ENCODE measurements at regions not wholly inside any gene's neighbourhood (a gene's known extent, or its start where the extent isn't known, plus 50 kb on each side); places are given as distances from the start of the nearest gene placed in this dataset.

- no peak for TF ChIP-seq ZNF324 (tag by site-specific recombination; IDR thresholded peaks at IDR 0.05)
- TF ChIP-seq ZNF560 (tag by site-specific recombination; IDR thresholded peaks at IDR 0.05; ENCODE audit: borderline replicate concordance), result no peak
- TF ChIP-seq ZNF792 (tag by site-specific recombination; IDR thresholded peaks at IDR 0.05), result no peak
These were observed 205.3 kb downstream of the NFKBIZ start (continued) for GRCh38 chr3:102054543-102055080.

DNA sequence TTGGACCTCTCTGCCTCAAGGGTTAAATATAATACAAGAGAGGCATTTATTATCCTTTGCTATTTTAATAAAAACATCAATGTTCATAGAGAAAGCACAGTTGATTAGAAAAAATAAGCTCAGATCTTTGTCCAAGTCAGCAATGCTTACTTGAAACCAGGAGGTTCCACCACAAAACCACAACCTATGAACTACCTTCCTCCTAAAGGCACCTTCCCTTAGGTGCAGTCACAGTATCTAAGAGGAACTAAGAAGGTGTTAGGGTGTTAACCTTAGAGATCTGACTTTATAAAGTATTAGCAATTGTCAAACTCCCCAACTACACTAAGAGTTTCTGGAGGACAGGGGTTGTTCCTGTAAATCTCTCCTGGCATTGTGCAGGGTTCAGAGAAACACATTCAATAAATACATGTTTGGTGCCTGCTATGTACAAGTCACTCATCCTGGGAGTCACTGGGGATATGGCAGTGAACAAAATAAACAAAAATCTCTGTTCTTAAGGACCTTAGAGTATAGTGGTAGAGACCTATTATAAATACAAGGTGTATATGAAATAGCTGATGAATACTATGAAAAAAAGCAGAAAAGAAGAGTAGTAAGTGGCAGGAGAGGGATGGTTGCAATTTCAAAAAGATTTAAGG, 208.6 kb downstream of the NFKBIZ start:
- Histone ChIP-seq H3K4me1 (ENCODE audit: control insufficient read depth, insufficient read depth, low read length) (no peaks in the 10 kb centered on the region), H3K9me3 (ENCODE audit: control insufficient read depth, insufficient read depth, low read depth, low read length) (no peaks in the 10 kb centered on the region), H3K27ac (ENCODE audit: extremely low read depth, low read depth, low read length) (no peak overlapping the region), H3K4me3 (ENCODE audit: low read depth, low read length) (no peak overlapping the region), H3K36me3 (ENCODE audit: control insufficient read depth in 2 of 2, insufficient read depth in 1 of 2, low read length in 2 of 2) (no peaks in the 10 kb centered on the region)
- ChIA-PET POLR2A (no interaction called here), CTCF (no interaction called here)
- TF ChIP-seq ZNF747 (tag by site-specific recombination; IDR thresholded peaks at IDR 0.05) (no peak), ZNF510 (tag by site-specific recombination; IDR thresholded peaks at IDR 0.05; ENCODE audit: insufficient replicate concordance) (no peak), IKZF3 (tag by site-specific recombination; IDR thresholded peaks at IDR 0.05) (no peak), ZBTB44 (tag by site-specific recombination; IDR thresholded peaks at IDR 0.05) (no peak), ZNF707 (tag by site-specific recombination; IDR thresholded peaks at IDR 0.05) (no peak)

DNA sequence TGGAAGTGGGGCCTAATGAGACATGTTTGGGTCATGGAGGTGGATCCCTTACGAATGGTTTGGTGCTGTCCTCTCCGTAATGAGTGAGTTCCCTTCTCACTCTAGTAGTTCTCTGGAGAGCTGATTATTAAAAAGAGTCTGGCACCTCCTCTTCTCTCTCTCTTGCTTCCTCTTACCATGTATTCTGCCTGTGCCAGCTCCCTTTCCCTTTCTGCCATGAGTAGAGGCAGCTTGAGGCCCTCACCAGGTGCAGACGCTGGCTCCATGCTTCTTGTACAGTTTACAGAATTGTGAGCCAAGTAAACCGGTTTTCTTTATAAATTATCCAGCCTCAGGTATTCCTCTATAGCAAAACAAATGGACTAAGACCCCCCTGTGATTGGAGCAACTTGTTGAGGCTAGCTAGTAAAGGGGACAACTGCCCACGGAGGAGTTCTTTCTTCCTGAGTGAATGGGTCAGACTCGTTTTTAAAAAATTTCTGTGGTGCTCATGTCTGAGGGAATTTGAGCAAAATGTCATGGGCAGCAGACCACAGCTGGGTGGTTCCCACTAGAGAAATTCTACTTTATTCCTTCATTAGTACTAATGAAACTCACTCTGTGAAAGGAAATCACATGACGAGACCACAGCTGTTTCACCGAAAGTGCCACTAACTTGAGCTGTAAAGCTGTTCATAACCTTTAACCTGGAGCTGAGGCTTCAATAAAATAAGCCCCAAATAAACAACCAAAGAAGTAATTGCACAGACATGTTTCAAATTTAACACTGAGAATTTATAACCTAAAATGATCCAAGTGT, 210.0 kb downstream of the NFKBIZ start:
- Histone ChIP-seq H3K9me3 (ENCODE audit: control insufficient read depth, insufficient read depth, low read depth, low read length) (no peaks in the 10 kb centered on the region), H3K27ac (ENCODE audit: extremely low read depth, low read depth, low read length) (no peak overlapping the region), H3K4me1 (ENCODE audit: control insufficient read depth, insufficient read depth, low read length) (no peaks in the 10 kb centered on the region), H3K4me3 (ENCODE audit: low read depth, low read length) (no peak overlapping the region), H3K36me3 (ENCODE audit: control insufficient read depth in 2 of 2, insufficient read depth in 1 of 2, low read length in 2 of 2) (no peaks in the 10 kb centered on the region)
- ChIA-PET POLR2A (no interaction called here), CTCF (interaction anchor here (0.8 kb wide), 1 partner anchor 477 kb away, joined by 4 read pairs; no protein-coding TSS in a partner anchor)
- no peak for TF ChIP-seq ZNF707 (tag by site-specific recombination; IDR thresholded peaks at IDR 0.05)

- Histone ChIP-seq H3K36me3 (ENCODE audit: control insufficient read depth in 2 of 2, insufficient read depth in 1 of 2, low read length in 2 of 2) (no peaks in the 10 kb centered on the region), H3K4me1 (ENCODE audit: control insufficient read depth, insufficient read depth, low read length) (no peaks in the 10 kb centered on the region), H3K9me3 (ENCODE audit: control insufficient read depth, insufficient read depth, low read depth, low read length) (no peaks in the 10 kb centered on the region), H3K4me3 (ENCODE audit: low read depth, low read length) (no peak overlapping the region), H3K27ac (ENCODE audit: extremely low read depth, low read depth, low read length) (no peak overlapping the region)
- TF ChIP-seq, protein P1, sequence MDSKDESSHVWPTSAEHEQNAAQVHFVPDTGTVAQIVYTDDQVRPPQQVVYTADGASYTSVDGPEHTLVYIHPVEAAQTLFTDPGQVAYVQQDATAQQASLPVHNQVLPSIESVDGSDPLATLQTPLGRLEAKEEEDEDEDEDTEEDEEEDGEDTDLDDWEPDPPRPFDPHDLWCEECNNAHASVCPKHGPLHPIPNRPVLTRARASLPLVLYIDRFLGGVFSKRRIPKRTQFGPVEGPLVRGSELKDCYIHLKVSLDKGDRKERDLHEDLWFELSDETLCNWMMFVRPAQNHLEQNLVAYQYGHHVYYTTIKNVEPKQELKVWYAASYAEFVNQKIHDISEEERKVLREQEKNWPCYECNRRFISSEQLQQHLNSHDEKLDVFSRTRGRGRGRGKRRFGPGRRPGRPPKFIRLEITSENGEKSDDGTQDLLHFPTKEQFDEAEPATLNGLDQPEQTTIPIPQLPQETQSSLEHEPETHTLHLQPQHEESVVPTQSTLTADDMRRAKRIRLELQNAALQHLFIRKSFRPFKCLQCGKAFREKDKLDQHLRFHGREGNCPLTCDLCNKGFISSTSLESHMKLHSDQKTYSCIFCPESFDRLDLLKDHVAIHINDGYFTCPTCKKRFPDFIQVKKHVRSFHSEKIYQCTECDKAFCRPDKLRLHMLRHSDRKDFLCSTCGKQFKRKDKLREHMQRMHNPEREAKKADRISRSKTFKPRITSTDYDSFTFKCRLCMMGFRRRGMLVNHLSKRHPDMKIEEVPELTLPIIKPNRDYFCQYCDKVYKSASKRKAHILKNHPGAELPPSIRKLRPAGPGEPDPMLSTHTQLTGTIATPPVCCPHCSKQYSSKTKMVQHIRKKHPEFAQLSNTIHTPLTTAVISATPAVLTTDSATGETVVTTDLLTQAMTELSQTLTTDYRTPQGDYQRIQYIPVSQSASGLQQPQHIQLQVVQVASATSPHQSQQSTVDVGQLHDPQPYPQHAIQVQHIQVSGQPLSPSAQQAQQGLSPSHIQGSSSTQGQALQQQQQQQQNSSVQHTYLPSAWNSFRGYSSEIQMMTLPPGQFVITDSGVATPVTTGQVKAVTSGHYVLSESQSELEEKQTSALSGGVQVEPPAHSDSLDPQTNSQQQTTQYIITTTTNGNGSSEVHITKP (tag by site-specific recombination; IDR thresholded peaks at IDR 0.05), result no peak
- no peak for TF ChIP-seq ZNF555 (tag by site-specific recombination; conservative IDR thresholded peaks at IDR 0.05)
- TF ChIP-seq, protein P2, sequence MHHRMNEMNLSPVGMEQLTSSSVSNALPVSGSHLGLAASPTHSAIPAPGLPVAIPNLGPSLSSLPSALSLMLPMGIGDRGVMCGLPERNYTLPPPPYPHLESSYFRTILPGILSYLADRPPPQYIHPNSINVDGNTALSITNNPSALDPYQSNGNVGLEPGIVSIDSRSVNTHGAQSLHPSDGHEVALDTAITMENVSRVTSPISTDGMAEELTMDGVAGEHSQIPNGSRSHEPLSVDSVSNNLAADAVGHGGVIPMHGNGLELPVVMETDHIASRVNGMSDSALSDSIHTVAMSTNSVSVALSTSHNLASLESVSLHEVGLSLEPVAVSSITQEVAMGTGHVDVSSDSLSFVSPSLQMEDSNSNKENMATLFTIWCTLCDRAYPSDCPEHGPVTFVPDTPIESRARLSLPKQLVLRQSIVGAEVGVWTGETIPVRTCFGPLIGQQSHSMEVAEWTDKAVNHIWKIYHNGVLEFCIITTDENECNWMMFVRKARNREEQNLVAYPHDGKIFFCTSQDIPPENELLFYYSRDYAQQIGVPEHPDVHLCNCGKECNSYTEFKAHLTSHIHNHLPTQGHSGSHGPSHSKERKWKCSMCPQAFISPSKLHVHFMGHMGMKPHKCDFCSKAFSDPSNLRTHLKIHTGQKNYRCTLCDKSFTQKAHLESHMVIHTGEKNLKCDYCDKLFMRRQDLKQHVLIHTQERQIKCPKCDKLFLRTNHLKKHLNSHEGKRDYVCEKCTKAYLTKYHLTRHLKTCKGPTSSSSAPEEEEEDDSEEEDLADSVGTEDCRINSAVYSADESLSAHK (tag by site-specific recombination; IDR thresholded peaks at IDR 0.05), result no peak
- peak; percentile 49; the same call in 1 of the 2 replicates for TF ChIP-seq ZBTB17 (tag by site-specific recombination; IDR thresholded peaks at IDR 0.05)
- CTCF ChIA-PET, result no interaction called here
- POLR2A ChIA-PET, result interaction anchor here (0.6 kb wide), 1 partner anchor 23 kb away, joined by 3 read pairs; no protein-coding TSS in a partner anchor
These were observed 211.5 kb downstream of the NFKBIZ start for GRCh38 chr3:102060814-102061213.

All from HEK293 (cell line).